Neural progenitor cell (in vitro differentiated cells): ENCODE measurements at regions not wholly inside any gene's neighbourhood (a gene's known extent, or its start where the extent isn't known, plus 50 kb on each side); places are given as distances from the start of the nearest gene placed in this dataset.

Source experiments
- EZH2 ChIP-seq: fragments of 200-600 bp; sonication (generic); IDR thresholded peaks from 2 replicates; pipeline ENCODE4 v1.6.1; 2017; ENCODE audit warnings: antibody characterized with exemption, mild to moderate bottlenecking, moderate library complexity
- EZH2phosphoT487 ChIP-seq: fragments of 200-600 bp; sonication (generic); IDR thresholded peaks from 2 replicates; pipeline ENCODE4 v1.6.1; 2017; ENCODE audit warnings: antibody characterized with exemption
- TF ChIP-seq, protein P1 (sequence below): fragments of 200-600 bp; sonication (generic); IDR thresholded peaks from 2 replicates; pipeline ENCODE4 v1.5.1; 2017; ENCODE audit warnings: antibody characterized with exemption, mild to moderate bottlenecking

DNA sequence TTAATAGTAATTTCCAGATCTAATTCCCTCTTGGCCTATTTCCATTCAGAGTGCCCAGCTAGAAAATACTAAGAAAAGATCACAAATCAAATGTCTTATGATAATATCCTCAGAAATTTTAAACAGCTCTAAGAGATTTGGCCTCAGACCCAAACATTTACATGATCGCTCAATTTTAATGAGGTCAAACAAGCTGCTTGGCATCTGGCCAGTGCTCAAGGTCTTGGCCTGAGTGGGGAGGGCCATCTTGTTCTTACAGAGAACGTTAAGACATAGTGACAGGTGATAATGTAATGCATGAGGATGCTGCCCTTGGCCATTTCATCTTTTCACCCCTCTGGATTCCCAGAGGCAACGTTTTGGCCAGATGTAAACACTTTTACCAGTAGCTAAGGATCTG is 159.2 kb upstream of the SLC7A11 start:
- TF ChIP-seq, protein P1, sequence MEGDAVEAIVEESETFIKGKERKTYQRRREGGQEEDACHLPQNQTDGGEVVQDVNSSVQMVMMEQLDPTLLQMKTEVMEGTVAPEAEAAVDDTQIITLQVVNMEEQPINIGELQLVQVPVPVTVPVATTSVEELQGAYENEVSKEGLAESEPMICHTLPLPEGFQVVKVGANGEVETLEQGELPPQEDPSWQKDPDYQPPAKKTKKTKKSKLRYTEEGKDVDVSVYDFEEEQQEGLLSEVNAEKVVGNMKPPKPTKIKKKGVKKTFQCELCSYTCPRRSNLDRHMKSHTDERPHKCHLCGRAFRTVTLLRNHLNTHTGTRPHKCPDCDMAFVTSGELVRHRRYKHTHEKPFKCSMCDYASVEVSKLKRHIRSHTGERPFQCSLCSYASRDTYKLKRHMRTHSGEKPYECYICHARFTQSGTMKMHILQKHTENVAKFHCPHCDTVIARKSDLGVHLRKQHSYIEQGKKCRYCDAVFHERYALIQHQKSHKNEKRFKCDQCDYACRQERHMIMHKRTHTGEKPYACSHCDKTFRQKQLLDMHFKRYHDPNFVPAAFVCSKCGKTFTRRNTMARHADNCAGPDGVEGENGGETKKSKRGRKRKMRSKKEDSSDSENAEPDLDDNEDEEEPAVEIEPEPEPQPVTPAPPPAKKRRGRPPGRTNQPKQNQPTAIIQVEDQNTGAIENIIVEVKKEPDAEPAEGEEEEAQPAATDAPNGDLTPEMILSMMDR, result no peak
- TF ChIP-seq EZH2 (no peak), EZH2phosphoT487 (no peak)
